ENCODE measurements at regions not wholly inside any gene's neighbourhood (a gene's known extent, or its start where the extent isn't known, plus 50 kb on each side); places are given as distances from the start of the nearest gene placed in this dataset.

DNA sequence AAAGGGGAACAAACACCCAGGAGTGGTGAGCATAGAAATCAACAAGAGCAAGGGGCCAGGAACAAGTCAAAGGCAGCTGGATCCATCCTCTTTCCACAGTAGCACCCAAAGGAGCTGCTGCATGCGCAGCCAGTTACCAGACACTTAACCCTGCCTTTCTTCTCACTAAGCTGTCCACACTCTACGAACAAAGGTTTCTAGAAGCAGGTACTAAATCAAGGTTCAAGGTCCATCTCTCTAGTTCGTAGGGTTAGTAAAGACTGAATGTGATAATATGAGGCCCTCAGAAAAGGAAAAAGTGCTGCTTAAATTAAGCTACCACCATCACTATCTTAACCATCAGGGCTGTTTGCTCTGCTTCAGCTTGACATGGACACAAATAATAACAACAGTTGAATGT lies 121.2 kb upstream of the NIPBL start:
- Histone ChIP-seq H3K36me3 (no peaks in the 10 kb centered on the region), H3K27me3 (no peaks in the 10 kb centered on the region), H3K4me3 (no peak overlapping the region), H3K4me1 (peaks cover 0 to 10% (median 3%) of the 10 kb centered on the region in 4 donors), H3K27ac (no peak overlapping the region), H3K9me3 (no peaks in the 10 kb centered on the region)
- no peak for DNase-seq
- in situ Hi-C loops (cut with MboI; ENCODE audit: low pct_ligation_motif_present in 1 of 4, low pct_unique_long_range_greater_than_20kb in 1 of 4, low sequenced_read_pairs in 3 of 4) (no loop called here), intact Hi-C loops (cut with DNase I; ENCODE audit: low total_unique reads) (no loop called here)
- 62 to 65% methylated on average over 2 to 3 of the region's 3 CpGs for WGBS, 2 donors (ENCODE audit: low coverage in 1 of 2)
- TF ChIP-seq CTCF (IDR thresholded peaks at IDR 0.05): no peak
- no peak for TF ChIP-seq POLR2AphosphoS5 (IDR thresholded peaks at IDR 0.05)
- no peak for TF ChIP-seq POLR2A (IDR thresholded peaks at IDR 0.05)
- TF ChIP-seq EP300 (IDR thresholded peaks at IDR 0.05; ENCODE audit: low read depth): no peak

DNA sequence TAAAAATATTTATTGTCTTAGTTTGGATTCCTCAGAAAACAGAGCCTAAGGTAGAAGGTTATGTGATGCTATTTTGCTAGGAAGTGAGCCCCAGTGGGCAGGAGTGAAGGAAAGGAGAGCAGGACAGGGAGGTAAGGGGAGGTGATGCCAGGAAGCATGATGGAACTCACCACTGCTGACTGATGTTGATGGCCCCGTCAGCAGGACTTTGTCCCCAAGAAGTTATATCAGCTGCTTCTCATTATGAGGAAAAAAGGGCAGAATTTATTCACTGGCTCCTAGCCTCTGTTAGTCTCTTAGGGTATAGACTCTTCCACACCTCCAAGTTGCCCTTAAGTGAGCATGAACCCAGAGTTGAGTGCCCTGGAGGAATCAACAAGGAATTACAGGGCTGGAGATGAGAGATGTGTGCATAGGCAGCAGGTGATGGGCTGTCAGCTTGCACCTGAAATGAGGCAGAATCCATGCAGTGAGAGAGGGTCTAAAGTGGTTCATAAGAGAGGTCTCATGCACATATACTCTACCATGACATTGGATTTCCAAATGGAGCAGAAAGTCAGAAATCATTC lies 120.6 kb upstream of the NIPBL start:
- TF ChIP-seq POLR2AphosphoS5 (IDR thresholded peaks at IDR 0.05) (no peak), POLR2A (IDR thresholded peaks at IDR 0.05) (no peak), CTCF (IDR thresholded peaks at IDR 0.05) (no peak), EP300 (IDR thresholded peaks at IDR 0.05; ENCODE audit: low read depth) (no peak)
- intact Hi-C loops (cut with DNase I; ENCODE audit: low total_unique reads): no loop called here

GRCh38 chr5:36756848-36757247 lies 119.7 kb upstream of the NIPBL start:
- TF ChIP-seq CTCF (IDR thresholded peaks at IDR 0.05) (no peak), POLR2AphosphoS5 (IDR thresholded peaks at IDR 0.05) (peak in 1 of 3 donors; percentile 15)
- 48 to 93% methylated on average over 2 of the region's 2 CpGs for WGBS, 2 donors (ENCODE audit: low coverage in 1 of 2)
- H3K36me3 ChIP-seq: no peaks in the 10 kb centered on the region
- H3K9me3 ChIP-seq: no peaks in the 10 kb centered on the region
- H3K27ac ChIP-seq: peak overlapping the region in 1 of 4 donors; percentile 17
- no peak overlapping the region for H3K4me3 ChIP-seq
- in situ Hi-C loops (cut with MboI; ENCODE audit: low pct_ligation_motif_present in 1 of 4, low pct_unique_long_range_greater_than_20kb in 1 of 4, low sequenced_read_pairs in 3 of 4) (no loop called here), intact Hi-C loops (cut with DNase I; ENCODE audit: low total_unique reads) (no loop called here)
- no peaks in the 10 kb centered on the region for H3K27me3 ChIP-seq
- H3K4me1 ChIP-seq: peaks cover 0 to 10% (median 3%) of the 10 kb centered on the region in 4 donors
- peak; percentile 61 for DNase-seq

More for the DNA sequence above, 120.6 kb upstream of the NIPBL start:
- Histone ChIP-seq H3K36me3 (no peaks in the 10 kb centered on the region), H3K27me3 (no peaks in the 10 kb centered on the region), H3K4me1 (peaks cover 0 to 10% (median 3%) of the 10 kb centered on the region in 4 donors), H3K4me3 (no peak overlapping the region), H3K27ac (no peak overlapping the region), H3K9me3 (no peaks in the 10 kb centered on the region)
- 83% methylated on average over 1 of the region's 1 CpG; no CpG with 5 or more reads in 1 of the 2 donors for WGBS, 2 donors (ENCODE audit: low coverage in 1 of 2)
- no peak for DNase-seq
- in situ Hi-C loops (cut with MboI; ENCODE audit: low pct_ligation_motif_present in 1 of 4, low pct_unique_long_range_greater_than_20kb in 1 of 4, low sequenced_read_pairs in 3 of 4): no loop called here

GRCh38 chr5:36759117-36759516 lies 117.5 kb upstream of the NIPBL start:
- no peak for DNase-seq
- intact Hi-C loops (cut with DNase I; ENCODE audit: low total_unique reads): no loop called here

More at GRCh38 chr5:36759117-36759516, 117.5 kb upstream of the NIPBL start:
- Histone ChIP-seq H3K36me3 (no peaks in the 10 kb centered on the region), H3K4me1 (peaks cover 0 to 10% (median 3%) of the 10 kb centered on the region in 4 donors), H3K27me3 (no peaks in the 10 kb centered on the region), H3K4me3 (no peak overlapping the region), H3K27ac (no peak overlapping the region), H3K9me3 (no peaks in the 10 kb centered on the region)
- in situ Hi-C loops (cut with MboI; ENCODE audit: low pct_ligation_motif_present in 1 of 4, low pct_unique_long_range_greater_than_20kb in 1 of 4, low sequenced_read_pairs in 3 of 4): no loop called here
- WGBS, 2 donors (ENCODE audit: low coverage in 1 of 2): 91 to 100% methylated on average over 1 of the region's 1 CpG
- TF ChIP-seq POLR2A (IDR thresholded peaks at IDR 0.05) (no peak), CTCF (IDR thresholded peaks at IDR 0.05) (no peak), EP300 (IDR thresholded peaks at IDR 0.05; ENCODE audit: low read depth) (no peak), POLR2AphosphoS5 (IDR thresholded peaks at IDR 0.05) (no peak)

All from transverse colon (tissue), 4 donors.